Activated CD4-positive, alpha-beta T cell treated with anti-CD3 and anti-CD28 coated beads for 36 hours (primary cell): ENCODE measurements at regions not wholly inside any gene's neighbourhood (a gene's known extent, or its start where the extent isn't known, plus 50 kb on each side); places are given as distances from the start of the nearest gene placed in this dataset.

Experiments used
- ATAC-seq: fragments of 200-7000 bp; cut with Tn5 transposase; one replicate; pipeline ENCODE4 v1.10.0; 2021; ENCODE audit warnings: mild to moderate bottlenecking, moderate library complexity
- CTCF ChIA-PET: fragments of 350-600 bp; sonication (Branson Sonifier 250); formaldehyde crosslinking; loops from one replicate; lab custom pipeline; 2021; ENCODE audit warnings: antibody characterized with exemption; lab: Charles Lee
- POLR2A ChIA-PET: fragments of 350-600 bp; sonication (Branson Sonifier 250); formaldehyde crosslinking; loops from one replicate; lab custom pipeline; 2021; ENCODE audit warnings: antibody characterized with exemption, inconsistent platforms; lab: Charles Lee
- DNase-seq: peaks from one replicate; pipeline ENCODE4 v3.0.0-alpha.2; 2020
- H3K27ac Mint-ChIP-seq: one replicate; pipeline ENCODE4 v1.8.0; 2021; ENCODE audit warnings: mixed read lengths
- H3K27me3 Mint-ChIP-seq: one replicate; pipeline ENCODE4 v1.8.0; 2021; ENCODE audit warnings: mixed read lengths
- H3K36me3 Mint-ChIP-seq: one replicate; pipeline ENCODE4 v1.8.0; 2021; ENCODE audit warnings: low read depth, mixed read lengths
- H3K4me1 Mint-ChIP-seq: one replicate; pipeline ENCODE4 v1.8.0; 2021; ENCODE audit warnings: mixed read lengths
- H3K4me3 Mint-ChIP-seq: one replicate; pipeline ENCODE4 v1.8.0; 2021; ENCODE audit warnings: mild to moderate bottlenecking, moderate library complexity, mixed read lengths
- H3K9me3 Mint-ChIP-seq: one replicate; pipeline ENCODE4 v1.8.0; 2021; ENCODE audit warnings: low read depth, mixed read lengths
- intact Hi-C, 2 experiments: fragments of 100-400 bp; cut with DNase I in 1 of 2; cut with micrococcal nuclease in 1 of 2; formaldehyde crosslinking; loops; one replicate each; pipeline versions ENCODE4 v1.14.2 to v1.15.1; 2022 to 2024; cut with DNase I, micrococcal nuclease

GRCh38 chr2:9135822-9136558 lies 70.6 kb upstream of the ASAP2 start:
- intact Hi-C loops: no loop called here

GRCh38 chr2:9127316-9127715 lies 79.3 kb upstream of the ASAP2 start:
- H3K36me3 Mint-ChIP-seq: no peaks in the 10 kb centered on the region
- ChIA-PET POLR2A (no interaction called here), CTCF (no interaction called here)
- intact Hi-C loops: no loop called here
- no peak for DNase-seq
- no peak overlapping the region for H3K4me3 Mint-ChIP-seq
- no peak overlapping the region for H3K27ac Mint-ChIP-seq
- H3K9me3 Mint-ChIP-seq: peaks cover 3% of the 10 kb centered on the region
- no peak for ATAC-seq
- peaks cover 5% of the 10 kb centered on the region for H3K27me3 Mint-ChIP-seq
- H3K4me1 Mint-ChIP-seq: no peaks in the 10 kb centered on the region

More at GRCh38 chr2:9135822-9136558, 70.6 kb upstream of the ASAP2 start:
- Mint-ChIP-seq H3K36me3 (no peaks in the 10 kb centered on the region), H3K9me3 (peaks cover 2% of the 10 kb centered on the region), H3K27me3 (peaks cover 3% of the 10 kb centered on the region), H3K27ac (no peak overlapping the region), H3K4me3 (no peak overlapping the region), H3K4me1 (no peaks in the 10 kb centered on the region)
- ChIA-PET CTCF (interaction anchor here (0.6 kb wide), 2 partner anchors 182 to 367 kb away, joined by 3 to 4 read pairs; no protein-coding TSS in a partner anchor), POLR2A (interaction anchor here (0.7 kb wide), 1 partner anchor 246 kb away, joined by 7 read pairs; no protein-coding TSS in a partner anchor)
- no peak for ATAC-seq
- DNase-seq: no peak

GRCh38 chr2:9126540-9126939 lies 80.1 kb upstream of the ASAP2 start:
- H3K9me3 Mint-ChIP-seq: peaks cover 3% of the 10 kb centered on the region
- DNase-seq (no peak), ATAC-seq (no peak)
- no peaks in the 10 kb centered on the region for H3K4me1 Mint-ChIP-seq
- H3K4me3 Mint-ChIP-seq: no peak overlapping the region
- intact Hi-C loops: no loop called here
- H3K36me3 Mint-ChIP-seq: no peaks in the 10 kb centered on the region
- ChIA-PET CTCF (interaction anchor here (0.6 kb wide), 1 partner anchor 14 kb away, joined by 3 read pairs; no protein-coding TSS in a partner anchor), POLR2A (no interaction called here)
- H3K27me3 Mint-ChIP-seq: peaks cover 6% of the 10 kb centered on the region
- H3K27ac Mint-ChIP-seq: no peak overlapping the region

- Mint-ChIP-seq H3K4me1 (no peaks in the 10 kb centered on the region), H3K27me3 (peaks cover 4% of the 10 kb centered on the region), H3K9me3 (peaks cover 3% of the 10 kb centered on the region), H3K27ac (no peak overlapping the region), H3K4me3 (no peak overlapping the region), H3K36me3 (no peaks in the 10 kb centered on the region)
- DNase-seq (no peak), ATAC-seq (no peak)
- intact Hi-C loops: no loop called here
- CTCF ChIA-PET: no interaction called here
- POLR2A ChIA-PET: no interaction called here
Measured at GRCh38 chr2:9124231-9124741, 82.3 kb upstream of the ASAP2 start.

- ATAC-seq: no peak
- no peak overlapping the region for H3K27ac Mint-ChIP-seq
- no peaks in the 10 kb centered on the region for H3K36me3 Mint-ChIP-seq
- H3K9me3 Mint-ChIP-seq: peaks cover 3% of the 10 kb centered on the region
- H3K4me3 Mint-ChIP-seq: no peak overlapping the region
- ChIA-PET CTCF (no interaction called here), POLR2A (no interaction called here)
- H3K4me1 Mint-ChIP-seq: no peaks in the 10 kb centered on the region
- intact Hi-C loops: no loop called here
- H3K27me3 Mint-ChIP-seq: peaks cover 2% of the 10 kb centered on the region
- no peak for DNase-seq
Measured at GRCh38 chr2:9123069-9123468, 83.5 kb upstream of the ASAP2 start.

GRCh38 chr2:9122367-9122766 lies 84.2 kb upstream of the ASAP2 start:
- CTCF ChIA-PET: no interaction called here
- ATAC-seq (peak; percentile 19), DNase-seq (no peak)
- no peak overlapping the region for H3K27ac Mint-ChIP-seq
- POLR2A ChIA-PET: no interaction called here
- H3K4me3 Mint-ChIP-seq: no peak overlapping the region
- intact Hi-C loops: no loop called here
- no peaks in the 10 kb centered on the region for H3K36me3 Mint-ChIP-seq
- peaks cover 3% of the 10 kb centered on the region for H3K9me3 Mint-ChIP-seq
- H3K27me3 Mint-ChIP-seq: peaks cover 2% of the 10 kb centered on the region
- no peaks in the 10 kb centered on the region for H3K4me1 Mint-ChIP-seq

GRCh38 chr2:9118383-9118960 lies 88.1 kb upstream of the ASAP2 start:
- intact Hi-C loops: no loop called here
- Mint-ChIP-seq H3K4me1 (no peaks in the 10 kb centered on the region), H3K27me3 (peaks cover 2% of the 10 kb centered on the region), H3K4me3 (no peak overlapping the region), H3K36me3 (no peaks in the 10 kb centered on the region), H3K9me3 (no peaks in the 10 kb centered on the region), H3K27ac (no peak overlapping the region)
- ATAC-seq: no peak
- ChIA-PET CTCF (interaction anchor here (1.2 kb wide), 1 partner anchor 24 kb away, joined by 6 read pairs; no protein-coding TSS in a partner anchor), POLR2A (no interaction called here)
- no peak for DNase-seq

GRCh38 chr2:9115229-9115628 lies 91.4 kb upstream of the ASAP2 start:
- CTCF ChIA-PET: no interaction called here
- DNase-seq (no peak), ATAC-seq (no peak)
- no peak overlapping the region for H3K4me3 Mint-ChIP-seq
- intact Hi-C loops: no loop called here
- POLR2A ChIA-PET: no interaction called here
- no peaks in the 10 kb centered on the region for H3K9me3 Mint-ChIP-seq
- no peaks in the 10 kb centered on the region for H3K4me1 Mint-ChIP-seq
- H3K27ac Mint-ChIP-seq: no peak overlapping the region
- no peaks in the 10 kb centered on the region for H3K27me3 Mint-ChIP-seq
- no peaks in the 10 kb centered on the region for H3K36me3 Mint-ChIP-seq

GRCh38 chr2:9114458-9114857 lies 92.2 kb upstream of the ASAP2 start:
- intact Hi-C loops: no loop called here
- peak; percentile 53 for ATAC-seq

GRCh38 chr2:9113916-9114315 lies 92.7 kb upstream of the ASAP2 start:
- Mint-ChIP-seq H3K4me3 (no peak overlapping the region), H3K27me3 (no peaks in the 10 kb centered on the region), H3K27ac (no peak overlapping the region), H3K9me3 (no peaks in the 10 kb centered on the region), H3K36me3 (no peaks in the 10 kb centered on the region), H3K4me1 (no peaks in the 10 kb centered on the region)
- DNase-seq (no peak), ATAC-seq (no peak)
- POLR2A ChIA-PET: no interaction called here
- intact Hi-C loops: no loop called here
- CTCF ChIA-PET: interaction anchor here (0.9 to 1.0 kb wide), 2 partner anchors 26 to 871 kb away, joined by 3 to 4 read pairs; no protein-coding TSS in a partner anchor

More at GRCh38 chr2:9114458-9114857, 92.2 kb upstream of the ASAP2 start:
- POLR2A ChIA-PET: no interaction called here
- no peaks in the 10 kb centered on the region for H3K9me3 Mint-ChIP-seq
- no peak overlapping the region for H3K27ac Mint-ChIP-seq
- no peaks in the 10 kb centered on the region for H3K27me3 Mint-ChIP-seq
- no peaks in the 10 kb centered on the region for H3K4me1 Mint-ChIP-seq
- no peaks in the 10 kb centered on the region for H3K36me3 Mint-ChIP-seq
- CTCF ChIA-PET: interaction anchor here (1.0 kb wide), 1 partner anchor 25 kb away, joined by 4 read pairs; no protein-coding TSS in a partner anchor
- H3K4me3 Mint-ChIP-seq: no peak overlapping the region
- peak; percentile 35 for DNase-seq

GRCh38 chr2:9113262-9113661 lies 93.3 kb upstream of the ASAP2 start:
- Mint-ChIP-seq H3K27me3 (no peaks in the 10 kb centered on the region), H3K9me3 (no peaks in the 10 kb centered on the region), H3K4me3 (no peak overlapping the region), H3K27ac (no peak overlapping the region), H3K4me1 (no peaks in the 10 kb centered on the region), H3K36me3 (no peaks in the 10 kb centered on the region)
- DNase-seq: no peak
- ChIA-PET CTCF (interaction anchor here (0.6 to 1.0 kb wide), 3 partner anchors 13 to 871 kb away, joined by 3 to 4 read pairs (median 3); no protein-coding TSS in a partner anchor), POLR2A (no interaction called here)
- no peak for ATAC-seq
- intact Hi-C loops: no loop called here
